ENCODE measurements at regions not wholly inside any gene's neighbourhood (a gene's known extent, or its start where the extent isn't known, plus 50 kb on each side); places are given as distances from the start of the nearest gene placed in this dataset.
A peak's percentile ranks its signal among the peaks of the same experiment; 100 is the strongest.

GRCh38 chr7:93021748-93022147, 96.0 kb downstream of the SAMD9 start:
- Histone ChIP-seq H3K36me3 (no peaks in the 10 kb centered on the region), H3K27ac (no peak overlapping the region), H3K27me3 (no peaks in the 10 kb centered on the region), H3K4me1 (ENCODE audit: low read depth) (no peaks in the 10 kb centered on the region), H3K9me3 (ENCODE audit: low read depth) (no peaks in the 10 kb centered on the region), H3K4me3 (no peak overlapping the region)
- no peak for TF ChIP-seq CTCF (IDR thresholded peaks at IDR 0.05; ENCODE audit: low read depth, low read length)
- DNase-seq (ENCODE audit: low read depth in 1 of 2, low spot score in 1 of 2) = no peak

GRCh38 chr7:93018716-93019115, 99.1 kb downstream of the SAMD9 start:
- Histone ChIP-seq H3K4me1 (ENCODE audit: low read depth) (no peaks in the 10 kb centered on the region), H3K9me3 (ENCODE audit: low read depth) (no peaks in the 10 kb centered on the region), H3K27me3 (no peaks in the 10 kb centered on the region), H3K4me3 (no peak overlapping the region), H3K27ac (no peak overlapping the region), H3K36me3 (no peaks in the 10 kb centered on the region)
- DNase-seq (ENCODE audit: low read depth in 1 of 2, low spot score in 1 of 2) = no peak
- TF ChIP-seq CTCF (IDR thresholded peaks at IDR 0.05; ENCODE audit: low read depth, low read length) = no peak

- TF ChIP-seq CTCF (IDR thresholded peaks at IDR 0.05; ENCODE audit: low read depth, low read length) = no peak
- no peak for DNase-seq (ENCODE audit: low read depth in 1 of 2, low spot score in 1 of 2)
- Histone ChIP-seq H3K4me3 (no peak overlapping the region), H3K27ac (no peak overlapping the region), H3K27me3 (no peaks in the 10 kb centered on the region), H3K4me1 (ENCODE audit: low read depth) (no peaks in the 10 kb centered on the region), H3K36me3 (no peaks in the 10 kb centered on the region), H3K9me3 (ENCODE audit: low read depth) (no peaks in the 10 kb centered on the region)
These were observed 100.9 kb downstream of the SAMD9 start for GRCh38 chr7:93016681-93017381.

GRCh38 chr7:93015779-93016481, 101.8 kb downstream of the SAMD9 start:
- TF ChIP-seq CTCF (IDR thresholded peaks at IDR 0.05; ENCODE audit: low read depth, low read length) = no peak
- H3K4me1 ChIP-seq (ENCODE audit: low read depth) = no peaks in the 10 kb centered on the region
- H3K9me3 ChIP-seq (ENCODE audit: low read depth) = no peaks in the 10 kb centered on the region
- no peaks in the 10 kb centered on the region for H3K27me3 ChIP-seq
- H3K4me3 ChIP-seq = no peak overlapping the region
- no peaks in the 10 kb centered on the region for H3K36me3 ChIP-seq
- peak in 1 of 2 donors; percentile 32 for DNase-seq (ENCODE audit: low read depth in 1 of 2, low spot score in 1 of 2)
- H3K27ac ChIP-seq = no peak overlapping the region

GRCh38 chr7:93015101-93015778, 102.5 kb downstream of the SAMD9 start:
- peak in 1 of 2 donors; percentile 32 for DNase-seq (ENCODE audit: low read depth in 1 of 2, low spot score in 1 of 2)
- H3K27me3 ChIP-seq = no peaks in the 10 kb centered on the region

More at GRCh38 chr7:93015101-93015778, 102.5 kb downstream of the SAMD9 start:
- Histone ChIP-seq H3K4me1 (ENCODE audit: low read depth) (no peaks in the 10 kb centered on the region), H3K27ac (no peak overlapping the region), H3K36me3 (no peaks in the 10 kb centered on the region), H3K9me3 (ENCODE audit: low read depth) (no peaks in the 10 kb centered on the region), H3K4me3 (no peak overlapping the region)
- no peak for TF ChIP-seq CTCF (IDR thresholded peaks at IDR 0.05; ENCODE audit: low read depth, low read length)
